CD4-positive, CD25-positive, alpha-beta regulatory T cell (primary cell): ENCODE measurements at regions not wholly inside any gene's neighbourhood (a gene's known extent, or its start where the extent isn't known, plus 50 kb on each side); places are given as distances from the start of the nearest gene placed in this dataset.

Experiments
- ATAC-seq, 2 donors: fragments of 150-1000 bp; cut with Tn5 transposase; one replicate each; pipeline ENCODE4 v1.10.0; 2021; ENCODE audit warnings: low read depth in 2 of 2, moderate number of reproducible peaks in 2 of 2, moderate library complexity in 1 of 2
- DNase-seq, 3 donors: peaks; one replicate each; pipeline versions ENCODE4 v3.0.0 to v3.0.0-alpha.2; 2012 to 2022; ENCODE audit warnings: mixed read lengths in 1 of 3
- H3K27ac ChIP-seq: one replicate; pipeline ENCODE4 v1.7.0; 2013; ENCODE audit warnings: mild to moderate bottlenecking, low read length; ENCODE audit not compliant: insufficient read depth, poor library complexity, severe bottlenecking
- H3K27me3 ChIP-seq: one replicate; pipeline ENCODE4 v1.7.0; 2013; ENCODE audit warnings: low read length; ENCODE audit not compliant: control insufficient read depth, insufficient read depth
- H3K36me3 ChIP-seq: one replicate; pipeline ENCODE4 v1.7.0; 2013; ENCODE audit warnings: mild to moderate bottlenecking, low read length, moderate library complexity; ENCODE audit not compliant: control insufficient read depth, insufficient read depth
- H3K4me1 ChIP-seq: 2 replicates; pipeline ENCODE4 v1.7.0; 2013; ENCODE audit warnings: mild to moderate bottlenecking, low read length; ENCODE audit not compliant: insufficient read depth, control insufficient read depth, poor library complexity, severe bottlenecking
- H3K4me3 ChIP-seq: one replicate; pipeline ENCODE4 v1.7.0; 2013; ENCODE audit warnings: low read depth, mild to moderate bottlenecking, low read length, moderate library complexity
- H3K9me3 ChIP-seq, 2 experiments: 1 replicate in 1 of 2; 2 replicates in 1 of 2; pipeline ENCODE4 v1.7.0; 2013; ENCODE audit warnings: low read length in 2 of 2, mild to moderate bottlenecking in 1 of 2, moderate library complexity in 1 of 2; ENCODE audit not compliant: control insufficient read depth in 2 of 2
- H3K27ac Mint-ChIP-seq, 3 donors: one replicate each; pipeline ENCODE4 v1.8.0; 2020 to 2022; ENCODE audit warnings: mild to moderate bottlenecking in 3 of 3, mixed read lengths in 3 of 3, moderate library complexity in 2 of 3
- H3K27me3 Mint-ChIP-seq: one replicate; pipeline ENCODE4 v1.8.0; 2022; ENCODE audit warnings: mild to moderate bottlenecking, mixed read lengths
- H3K36me3 Mint-ChIP-seq: one replicate; pipeline ENCODE4 v1.8.0; 2020; ENCODE audit warnings: mixed read lengths
- H3K4me1 Mint-ChIP-seq, 4 donors: one replicate each; pipeline ENCODE4 v1.8.0; 2020 to 2022; ENCODE audit warnings: mixed read lengths in 4 of 4, mild to moderate bottlenecking in 1 of 4
- H3K4me3 Mint-ChIP-seq, 4 donors: one replicate each; pipeline ENCODE4 v1.8.0; 2020 to 2022; ENCODE audit warnings: mild to moderate bottlenecking in 4 of 4, mixed read lengths in 4 of 4, moderate library complexity in 3 of 4
- H3K9me3 Mint-ChIP-seq, 7 donors: one replicate each; pipeline ENCODE4 v1.8.0; 2020 to 2022; ENCODE audit warnings: mixed read lengths in 7 of 7, mild to moderate bottlenecking in 3 of 7, moderate library complexity in 2 of 7

- Histone ChIP-seq H3K27me3 (no peaks in the 10 kb centered on the region), H3K27ac (no peak overlapping the region), H3K4me1 (no peaks in the 10 kb centered on the region), H3K9me3 (no peaks in the 10 kb centered on the region), H3K4me3 (no peak overlapping the region), H3K36me3 (no peaks in the 10 kb centered on the region)
- no peak overlapping the region for H3K4me3 Mint-ChIP-seq
- H3K36me3 Mint-ChIP-seq = no peaks in the 10 kb centered on the region
- no peaks in the 10 kb centered on the region for H3K27me3 Mint-ChIP-seq
- ATAC-seq (no peak), DNase-seq (no peak)
- no peak overlapping the region for H3K27ac Mint-ChIP-seq
- peaks cover 0 to 4% (median 0%) of the 10 kb centered on the region in 7 donors for H3K9me3 Mint-ChIP-seq
- H3K4me1 Mint-ChIP-seq = no peaks in the 10 kb centered on the region
Observed at GRCh38 chrX:124818033-124818432, 471.7 kb downstream of the SH2D1A start.

GRCh38 chrX:124818764-124819163, 472.4 kb downstream of the SH2D1A start:
- no peak for DNase-seq
- Histone ChIP-seq H3K27me3 (no peaks in the 10 kb centered on the region), H3K9me3 (no peaks in the 10 kb centered on the region), H3K36me3 (no peaks in the 10 kb centered on the region), H3K4me3 (no peak overlapping the region), H3K4me1 (no peaks in the 10 kb centered on the region), H3K27ac (no peak overlapping the region)
- Mint-ChIP-seq H3K4me1 (no peaks in the 10 kb centered on the region), H3K36me3 (no peaks in the 10 kb centered on the region), H3K9me3 (peaks cover 0 to 4% (median 0%) of the 10 kb centered on the region in 7 donors), H3K27ac (no peak overlapping the region), H3K4me3 (no peak overlapping the region), H3K27me3 (no peaks in the 10 kb centered on the region)
- ATAC-seq = no peak

- Histone ChIP-seq H3K27me3 (no peaks in the 10 kb centered on the region), H3K4me3 (no peak overlapping the region), H3K9me3 (no peaks in the 10 kb centered on the region), H3K36me3 (no peaks in the 10 kb centered on the region), H3K4me1 (no peaks in the 10 kb centered on the region), H3K27ac (no peak overlapping the region)
- ATAC-seq = no peak
- no peaks in the 10 kb centered on the region for H3K27me3 Mint-ChIP-seq
- H3K27ac Mint-ChIP-seq = no peak overlapping the region
- H3K36me3 Mint-ChIP-seq = no peaks in the 10 kb centered on the region
- no peaks in the 10 kb centered on the region for H3K9me3 Mint-ChIP-seq
- no peak for DNase-seq
- no peak overlapping the region for H3K4me3 Mint-ChIP-seq
- H3K4me1 Mint-ChIP-seq = no peaks in the 10 kb centered on the region
Observed at GRCh38 chrX:124820738-124821137, 474.4 kb downstream of the SH2D1A start.

- no peak overlapping the region for H3K27ac ChIP-seq
- no peaks in the 10 kb centered on the region for H3K4me1 ChIP-seq
- no peak overlapping the region for H3K4me3 Mint-ChIP-seq
- H3K27ac Mint-ChIP-seq = no peak overlapping the region
- no peaks in the 10 kb centered on the region for H3K27me3 ChIP-seq
- H3K9me3 Mint-ChIP-seq = no peaks in the 10 kb centered on the region
- H3K36me3 Mint-ChIP-seq = no peaks in the 10 kb centered on the region
- no peak for DNase-seq
- no peaks in the 10 kb centered on the region for H3K36me3 ChIP-seq
- ATAC-seq = no peak
- H3K4me1 Mint-ChIP-seq = no peaks in the 10 kb centered on the region
- no peak overlapping the region for H3K4me3 ChIP-seq
- H3K27me3 Mint-ChIP-seq = no peaks in the 10 kb centered on the region
- no peaks in the 10 kb centered on the region for H3K9me3 ChIP-seq
Observed at GRCh38 chrX:124827258-124827845, 481.0 kb downstream of the SH2D1A start.

- no peaks in the 10 kb centered on the region for H3K4me1 Mint-ChIP-seq
- no peaks in the 10 kb centered on the region for H3K27me3 ChIP-seq
- no peak overlapping the region for H3K27ac ChIP-seq
- ATAC-seq = no peak
- no peaks in the 10 kb centered on the region for H3K4me1 ChIP-seq
- no peaks in the 10 kb centered on the region for H3K36me3 ChIP-seq
- H3K9me3 Mint-ChIP-seq = no peaks in the 10 kb centered on the region
- no peak for DNase-seq
- H3K36me3 Mint-ChIP-seq = no peaks in the 10 kb centered on the region
- peak overlapping the region in 1 of 3 donors; percentile 4 for H3K27ac Mint-ChIP-seq
- H3K9me3 ChIP-seq = no peaks in the 10 kb centered on the region
- H3K27me3 Mint-ChIP-seq = no peaks in the 10 kb centered on the region
- no peak overlapping the region for H3K4me3 ChIP-seq
- no peak overlapping the region for H3K4me3 Mint-ChIP-seq
Observed at GRCh38 chrX:124829930-124830329, 483.6 kb downstream of the SH2D1A start.

GRCh38 chrX:124836786-124837185, 482.9 kb upstream of the TEX13C start:
- DNase-seq (no peak), ATAC-seq (no peak)
- Mint-ChIP-seq H3K36me3 (no peaks in the 10 kb centered on the region), H3K4me1 (no peaks in the 10 kb centered on the region), H3K27me3 (peaks cover 4% of the 10 kb centered on the region), H3K27ac (no peak overlapping the region), H3K9me3 (peaks cover 0 to 4% (median 0%) of the 10 kb centered on the region in 7 donors), H3K4me3 (no peak overlapping the region)
- Histone ChIP-seq H3K27ac (no peak overlapping the region), H3K4me1 (no peaks in the 10 kb centered on the region), H3K27me3 (no peaks in the 10 kb centered on the region), H3K9me3 (no peaks in the 10 kb centered on the region), H3K4me3 (no peak overlapping the region), H3K36me3 (no peaks in the 10 kb centered on the region)

- Mint-ChIP-seq H3K27me3 (no peaks in the 10 kb centered on the region), H3K9me3 (peaks cover 0 to 4% (median 0%) of the 10 kb centered on the region in 7 donors), H3K4me1 (no peaks in the 10 kb centered on the region), H3K4me3 (no peak overlapping the region), H3K36me3 (no peaks in the 10 kb centered on the region), H3K27ac (no peak overlapping the region)
- Histone ChIP-seq H3K27ac (no peak overlapping the region), H3K4me1 (no peaks in the 10 kb centered on the region), H3K36me3 (no peaks in the 10 kb centered on the region), H3K27me3 (no peaks in the 10 kb centered on the region), H3K4me3 (no peak overlapping the region), H3K9me3 (no peaks in the 10 kb centered on the region)
- ATAC-seq (no peak), DNase-seq (no peak)
Observed at GRCh38 chrX:124842205-124842604, 477.5 kb upstream of the TEX13C start.

GRCh38 chrX:124860736-124861135, 458.9 kb upstream of the TEX13C start:
- H3K36me3 Mint-ChIP-seq = no peaks in the 10 kb centered on the region
- Histone ChIP-seq H3K36me3 (no peaks in the 10 kb centered on the region), H3K27me3 (no peaks in the 10 kb centered on the region), H3K4me1 (no peaks in the 10 kb centered on the region), H3K9me3 (no peaks in the 10 kb centered on the region), H3K4me3 (no peak overlapping the region), H3K27ac (no peak overlapping the region)
- DNase-seq (no peak), ATAC-seq (no peak)
- peaks cover 0 to 6% (median 0%) of the 10 kb centered on the region in 7 donors for H3K9me3 Mint-ChIP-seq
- no peak overlapping the region for H3K27ac Mint-ChIP-seq
- no peaks in the 10 kb centered on the region for H3K27me3 Mint-ChIP-seq
- H3K4me3 Mint-ChIP-seq = no peak overlapping the region
- H3K4me1 Mint-ChIP-seq = no peaks in the 10 kb centered on the region
